IMR-90 (cell line): ENCODE measurements at regions not wholly inside any gene's neighbourhood (a gene's known extent, or its start where the extent isn't known, plus 50 kb on each side); places are given as distances from the start of the nearest gene placed in this dataset.

Source experiments
- ATAC-seq: fragments of 200-7000 bp; cut with Tn5 transposase; 2 replicates; pipeline ENCODE4 v1.9.1; 2020; ENCODE audit warnings: low read depth, mild to moderate bottlenecking, moderate library complexity
- BruUV-seq: library from RNA; stranded (reverse); fragments of 400-500 nt; replicated peaks from 2 replicates; lab custom pipeline; 2021; lab: Mats Ljungman, UMichigan
- CTCF ChIA-PET: fragments of 300-600 bp; formaldehyde crosslinking; extraction: SDS; loops from one replicate; lab custom pipeline; 2021; ENCODE audit warnings: antibody characterized with exemption; lab: Yijun Ruan, JAX
- POLR2A ChIA-PET: fragments of 300-600 bp; sonication (Branson Sonifier 250); formaldehyde crosslinking; loops from one replicate; lab custom pipeline; 2022; ENCODE audit warnings: antibody characterized with exemption; ENCODE audit not compliant: unreplicated experiment; lab: Charles Lee
- DNase-seq: peaks from one replicate; pipeline ENCODE4 v3.0.0; 2013
- H2AFZ ChIP-seq: replicated peaks from 2 replicates; pipeline ENCODE3; 2013; ENCODE audit warnings: low read length, mild to moderate bottlenecking; ENCODE audit not compliant: poor library complexity
- H2AK5ac ChIP-seq: 2 replicates; pipeline ENCODE4 v1.6.1; 2013; ENCODE audit warnings: low read depth, low read length, inconsistent platforms
- H2AK9ac ChIP-seq: replicated peaks from 2 replicates; pipeline ENCODE3; 2013; ENCODE audit warnings: mild to moderate bottlenecking, low read depth, low read length, moderate library complexity; ENCODE audit not compliant: poor library complexity
- H2BK120ac ChIP-seq: 2 replicates; pipeline ENCODE4 v1.6.1; 2013; ENCODE audit warnings: low read depth, low read length, inconsistent platforms
- H2BK15ac ChIP-seq: 3 replicates; pipeline ENCODE4 v1.6.1; 2013; ENCODE audit warnings: low read depth, low read length, inconsistent platforms
- H2BK20ac ChIP-seq: 2 replicates; pipeline ENCODE4 v1.6.1; 2013; ENCODE audit warnings: low read depth, mild to moderate bottlenecking, inconsistent platforms, low read length, moderate library complexity
- H2BK5ac ChIP-seq: 2 replicates; pipeline ENCODE4 v1.6.1; 2013; ENCODE audit warnings: mild to moderate bottlenecking, low read depth, low read length, inconsistent platforms; ENCODE audit not compliant: poor library complexity, severe bottlenecking
- H3K14ac ChIP-seq: replicated peaks from 2 replicates; pipeline ENCODE4 v1.6.1; 2013; ENCODE audit warnings: low read depth, low read length, inconsistent platforms
- H3K18ac ChIP-seq: 2 replicates; pipeline ENCODE4 v1.6.1; 2013; ENCODE audit warnings: low read depth, low read length, control low read depth
- H3K23ac ChIP-seq: 2 replicates; pipeline ENCODE4 v1.6.1; 2013; ENCODE audit warnings: low read depth, low read length, inconsistent platforms
- H3K27ac ChIP-seq: 2 replicates; pipeline ENCODE4 v1.5.1; 2013; ENCODE audit warnings: mild to moderate bottlenecking, control low read depth, low read length; ENCODE audit not compliant: insufficient read depth
- H3K27me3 ChIP-seq: 2 replicates; pipeline ENCODE4 v1.6.1; 2013; ENCODE audit warnings: low read length; ENCODE audit not compliant: control insufficient read depth, insufficient read depth
- H3K36me3 ChIP-seq: 2 replicates; pipeline ENCODE4 v1.6.1; 2013; ENCODE audit warnings: low read length, mixed read lengths; ENCODE audit not compliant: control insufficient read depth, insufficient read depth
- H3K4ac ChIP-seq: 2 replicates; pipeline ENCODE4 v1.6.1; 2013; ENCODE audit warnings: low read depth, low read length, inconsistent platforms
- H3K4me1 ChIP-seq: 2 replicates; pipeline ENCODE4 v1.6.1; 2013; ENCODE audit warnings: low read length, mixed read lengths; ENCODE audit not compliant: control insufficient read depth, insufficient read depth
- H3K4me2 ChIP-seq: 2 replicates; pipeline ENCODE4 v1.6.1; 2013; ENCODE audit warnings: low read depth, mild to moderate bottlenecking, control low read depth, low read length, moderate library complexity
- H3K4me3 ChIP-seq: 2 replicates; pipeline ENCODE4 v1.5.1; 2013; ENCODE audit warnings: low read depth, mild to moderate bottlenecking, control low read depth, low read length, moderate library complexity; ENCODE audit not compliant: insufficient read depth
- H3K56ac ChIP-seq: 2 replicates; pipeline ENCODE4 v1.6.1; 2013; ENCODE audit warnings: low read length, inconsistent platforms; ENCODE audit not compliant: insufficient read depth; ENCODE audit errors: extremely low read depth
- H3K79me1 ChIP-seq, 2 experiments: 2 replicates each; pipeline ENCODE4 v1.6.1; 2013; ENCODE audit warnings: low read length in 2 of 2, inconsistent platforms in 1 of 2, low read depth in 1 of 2
- H3K9ac ChIP-seq: 2 replicates; pipeline ENCODE4 v1.6.1; 2013; ENCODE audit warnings: low read depth, low read length, control low read depth
- H3K9me1 ChIP-seq: 2 replicates; pipeline ENCODE4 v1.6.1; 2013; ENCODE audit warnings: low read length, inconsistent platforms; ENCODE audit not compliant: insufficient read depth
- H3K9me3 ChIP-seq: 2 replicates; pipeline ENCODE4 v1.6.1; 2013; ENCODE audit warnings: low read length; ENCODE audit not compliant: control insufficient read depth, insufficient read depth
- H4K20me1 ChIP-seq: 2 replicates; pipeline ENCODE4 v1.6.1; 2013; ENCODE audit warnings: low read length, inconsistent platforms; ENCODE audit not compliant: insufficient read depth
- H4K5ac ChIP-seq: 2 replicates; pipeline ENCODE4 v1.6.1; 2013; ENCODE audit warnings: mild to moderate bottlenecking, low read depth, low read length, control low read depth
- H4K8ac ChIP-seq, 2 experiments: 2 replicates each; pipeline ENCODE4 v1.6.1; 2013; ENCODE audit warnings: low read depth in 2 of 2, low read length in 2 of 2, control low read depth in 1 of 2, inconsistent platforms in 1 of 2
- H4K91ac ChIP-seq: 2 replicates; pipeline ENCODE4 v1.6.1; 2013; ENCODE audit warnings: low read depth, low read length, inconsistent platforms; ENCODE audit not compliant: insufficient read depth
- BHLHE40 ChIP-seq: fragments of 150-350 bp; IDR thresholded peaks from 2 replicates; pipeline ENCODE4 v1.6.1; 2016; ENCODE audit warnings: mild to moderate bottlenecking, low read depth, low read length
- CEBPB ChIP-seq: IDR thresholded peaks from 2 replicates; pipeline ENCODE4 v1.6.1; 2012; ENCODE audit warnings: low read depth, low read length, improper control_type of control experiment
- CHD1 ChIP-seq: IDR thresholded peaks from 2 replicates; pipeline ENCODE4 v1.6.1; 2012; ENCODE audit warnings: low read depth, low read length, improper control_type of control experiment
- CTCF ChIP-seq: conservative IDR thresholded peaks from 2 replicates; pipeline ENCODE4 v1.5.1; 2012; ENCODE audit warnings: mild to moderate bottlenecking, low read depth, low read length, improper control_type of control experiment
- ELK1 ChIP-seq: fragments of 150-350 bp; IDR thresholded peaks from 2 replicates; pipeline ENCODE4 v1.6.1; 2016; ENCODE audit warnings: low read depth, mild to moderate bottlenecking, low read length, moderate library complexity, borderline replicate concordance
- FOS ChIP-seq: fragments of 150-350 bp; IDR thresholded peaks from 2 replicates; pipeline ENCODE4 v1.6.1; 2016; ENCODE audit warnings: low read depth, low read length
- MAFK ChIP-seq: IDR thresholded peaks from 2 replicates; pipeline ENCODE4 v1.6.1; 2012; ENCODE audit warnings: low read depth, low read length, improper control_type of control experiment
- MAZ ChIP-seq: IDR thresholded peaks from 2 replicates; pipeline ENCODE4 v1.6.1; 2012; ENCODE audit warnings: low read depth, mild to moderate bottlenecking, low read length, improper control_type of control experiment, moderate library complexity, borderline replicate concordance
- MXI1 ChIP-seq: IDR thresholded peaks from 2 replicates; pipeline ENCODE4 v1.6.1; 2012; ENCODE audit warnings: low read depth, mild to moderate bottlenecking, low read length, moderate library complexity, borderline replicate concordance
- NFE2L2 ChIP-seq: fragments of 150-350 bp; IDR thresholded peaks from 2 replicates; pipeline ENCODE4 v1.6.1; 2016; ENCODE audit warnings: low read depth, mild to moderate bottlenecking, low read length
- POLR2A ChIP-seq: IDR thresholded peaks from 2 replicates; pipeline ENCODE4 v1.6.1; 2012; ENCODE audit warnings: mild to moderate bottlenecking, low read depth, low read length
- RAD21 ChIP-seq: IDR thresholded peaks from 2 replicates; pipeline ENCODE4 v1.6.1; 2012; ENCODE audit warnings: low read length, improper control_type of control experiment
- RCOR1 ChIP-seq: IDR thresholded peaks from 2 replicates; pipeline ENCODE4 v1.6.1; 2012; ENCODE audit warnings: mild to moderate bottlenecking, low read length, improper control_type of control experiment; ENCODE audit not compliant: insufficient replicate concordance
- RFX5 ChIP-seq: IDR thresholded peaks from 2 replicates; pipeline ENCODE4 v1.8.0; 2012; ENCODE audit warnings: low read depth, mild to moderate bottlenecking, low read length, moderate library complexity
- SMC3 ChIP-seq: fragments of 150-350 bp; IDR thresholded peaks from 2 replicates; pipeline ENCODE4 v1.6.1; 2016; ENCODE audit warnings: low read depth, mild to moderate bottlenecking, antibody characterized with exemption, low read length, moderate library complexity
- USF2 ChIP-seq: fragments of 150-350 bp; IDR thresholded peaks from 2 replicates; pipeline ENCODE4 v1.6.1; 2017; ENCODE audit warnings: mild to moderate bottlenecking, antibody characterized with exemption, low read length, low read depth
- WGBS, 2 experiments: methylation state at CpG; one replicate each; pipeline versions ENCODE4 v1.1.5 to v1.1.7; 2013; ENCODE audit warnings: missing lambda C conversion rate in 2 of 2; ENCODE audit not compliant: insufficient read length in 1 of 2; ENCODE audit errors: extremely low coverage in 2 of 2; 5-methylcytosine and 5-hydroxymethylcytosine counted together
- dilution Hi-C: fragments of 300-500 bp; cut with HindIII; formaldehyde crosslinking; loops from one replicate; pipeline ENCODE4 v1.14.3; 2018; ENCODE audit warnings: low sequenced_read_pairs; ENCODE audit not compliant: unreplicated experiment
- in situ Hi-C: fragments of 300-500 bp; cut with MboI; formaldehyde crosslinking; loops from 3 replicates; pipeline ENCODE4 v1.14.3; 2019; ENCODE audit warnings: low sequenced_read_pairs, inconsistent platforms, mixed read lengths
- intact Hi-C: fragments of 100-400 bp; cut with micrococcal nuclease; formaldehyde crosslinking; loops from 2 replicates; pipeline ENCODE4 v1.10.0; 2022

GRCh38 chr4:58825278-58825677, 1715.1 kb upstream of the IGFBP7 start:
- no peaks in the 10 kb centered on the region for H3K27me3 ChIP-seq
- no peak overlapping the region for H2BK120ac ChIP-seq
- H2AK5ac ChIP-seq: no peak overlapping the region
- H4K20me1 ChIP-seq: no peaks in the 10 kb centered on the region
- no peak overlapping the region for H3K9ac ChIP-seq
- ChIA-PET CTCF (no interaction called here), POLR2A (no interaction called here)
- no CpG with 5 or more reads among the region's 5 CpGs for WGBS, 2 experiments
- no peak overlapping the region for H3K14ac ChIP-seq
- no peak overlapping the region for H3K4ac ChIP-seq
- TF ChIP-seq ELK1 (no peak), CEBPB (no peak), FOS (no peak), RFX5 (no peak), POLR2A (no peak), CHD1 (no peak), MAFK (no peak), MXI1 (no peak), CTCF (no peak), RCOR1 (no peak), RAD21 (no peak), USF2 (no peak), NFE2L2 (no peak), BHLHE40 (no peak), SMC3 (no peak), MAZ (no peak)
- H3K56ac ChIP-seq: no peak overlapping the region
- no peak overlapping the region for H2BK5ac ChIP-seq
- H3K27ac ChIP-seq: no peak overlapping the region
- H2BK20ac ChIP-seq: no peak overlapping the region
- no peak overlapping the region for H4K8ac ChIP-seq
- in situ Hi-C loops (no loop called here), intact Hi-C loops (no loop called here), dilution Hi-C loops (no loop called here)
- H3K4me2 ChIP-seq: no peak overlapping the region
- H2AFZ ChIP-seq: no peak overlapping the region
- no peaks in the 10 kb centered on the region for H3K9me1 ChIP-seq
- no peak overlapping the region for H3K4me3 ChIP-seq
- ATAC-seq (no peak), DNase-seq (no peak)
- H3K36me3 ChIP-seq: no peaks in the 10 kb centered on the region
- no peak overlapping the region for H4K5ac ChIP-seq
- no peak overlapping the region for H4K91ac ChIP-seq
- no peaks in the 10 kb centered on the region for H3K4me1 ChIP-seq
- H2AK9ac ChIP-seq: no peak overlapping the region
- H3K79me1 ChIP-seq: no peaks in the 10 kb centered on the region
- H2BK15ac ChIP-seq: no peak overlapping the region
- no peak overlapping the region for H3K18ac ChIP-seq
- H3K23ac ChIP-seq: no peak overlapping the region
- BruUV-seq: no TSS peak
- no peaks in the 10 kb centered on the region for H3K9me3 ChIP-seq
